GM12878 (cell line): ENCODE measurements at regions not wholly inside any gene's neighbourhood (a gene's known extent, or its start where the extent isn't known, plus 50 kb on each side); places are given as distances from the start of the nearest gene placed in this dataset.

Experiments
- ATAC-seq: fragments of 200-7000 bp; cut with Tn5 transposase; 3 replicates; pipeline ENCODE4 v1.9.1; 2020; ENCODE audit warnings: mild to moderate bottlenecking, moderate library complexity
- BruUV-seq: library from RNA; stranded (reverse); fragments of 400-500 nt; replicated peaks from 2 replicates; lab custom pipeline; 2021; lab: Mats Ljungman, UMichigan
- CTCF ChIA-PET: fragments of 300-600 bp; sonication (Branson Sonifier 250); formaldehyde crosslinking; extraction: SDS; loops from one replicate; lab custom pipeline; 2021; ENCODE audit warnings: inconsistent platforms; lab: Yijun Ruan, JAX
- POLR2A ChIA-PET: fragments of 350-600 bp; formaldehyde crosslinking; extraction: SDS; loops from one replicate; lab custom pipeline; 2021; ENCODE audit warnings: inconsistent platforms; lab: Charles Lee
- RAD21 ChIA-PET: fragments of 300-600 bp; sonication (Branson Sonifier 250); formaldehyde crosslinking; loops from one replicate; lab custom pipeline; 2023; ENCODE audit warnings: antibody characterized with exemption; ENCODE audit not compliant: unreplicated experiment; lab: Charles Lee
- SMC1A ChIA-PET: fragments of 300-600 bp; sonication (Branson Sonifier 250); formaldehyde crosslinking; loops from one replicate; lab custom pipeline; 2023; ENCODE audit not compliant: unreplicated experiment, uncharacterized antibody; lab: Charles Lee
- DNase-seq: peaks from one replicate; pipeline ENCODE4 v3.0.0-alpha.2; 2011; ENCODE audit warnings: low read depth, low spot score
- FAIRE-seq: peaks from 3 replicates; lab custom pipeline; 2011; peaks lifted over from hg19 to GRCh38; lab: Jason Lieb, UNC
- H2AFZ ChIP-seq: 2 replicates; pipeline ENCODE4 v1.6.0; 2011; ENCODE audit warnings: low read depth, low read length, control low read depth; ENCODE audit not compliant: control insufficient read depth
- H3K27ac ChIP-seq: 2 replicates; pipeline ENCODE4 v1.5.1; 2011; ENCODE audit warnings: control low read depth; ENCODE audit not compliant: control insufficient read depth, insufficient read depth
- H3K27me3 ChIP-seq, 2 experiments: replicated peaks in 1 of 2; 2 replicates each; pipeline versions ENCODE4 v1.6.0 to v1.6.1; 2011; ENCODE audit warnings: low read length in 1 of 2; ENCODE audit not compliant: control insufficient read depth in 2 of 2, insufficient read depth in 2 of 2
- H3K36me3 ChIP-seq, 2 experiments: 2 replicates each; pipeline ENCODE4 v1.5.1; 2011; ENCODE audit warnings: low read length in 1 of 2; ENCODE audit not compliant: control insufficient read depth in 2 of 2, insufficient read depth in 2 of 2
- H3K4me1 ChIP-seq: 2 replicates; pipeline ENCODE4 v1.6.1; 2011; ENCODE audit warnings: mild to moderate bottlenecking, low read length, moderate library complexity, mixed read lengths; ENCODE audit not compliant: control insufficient read depth, insufficient read depth
- H3K4me2 ChIP-seq: 2 replicates; pipeline ENCODE4 v1.6.0; 2011; ENCODE audit warnings: control low read depth; ENCODE audit not compliant: control insufficient read depth, insufficient read depth
- H3K4me3 ChIP-seq: fragments of 200-600 bp; sonication (generic); 2 replicates; pipeline ENCODE4 v1.5.1; 2016
- H3K79me2 ChIP-seq: 2 replicates; pipeline ENCODE4 v1.6.0; 2011; ENCODE audit warnings: low read length; ENCODE audit not compliant: control insufficient read depth, insufficient read depth
- H3K9ac ChIP-seq: 2 replicates; pipeline ENCODE4 v1.8.0; 2011; ENCODE audit warnings: low read length, control low read depth, mixed read lengths; ENCODE audit not compliant: control insufficient read depth, insufficient read depth
- H3K9me3 ChIP-seq: replicated peaks from 3 replicates; pipeline ENCODE4 v1.5.1; 2011; ENCODE audit warnings: mild to moderate bottlenecking, low read length; ENCODE audit not compliant: control insufficient read depth, insufficient read depth
- H4K20me1 ChIP-seq: 2 replicates; pipeline ENCODE4 v1.6.0; 2011; ENCODE audit not compliant: control insufficient read depth, insufficient read depth
- CBFB ChIP-seq: IDR thresholded peaks from 2 replicates; pipeline ENCODE4 v1.6.1; 2016; ENCODE audit warnings: antibody characterized with exemption, low read depth
- CHD4 ChIP-seq: fragments of 200-600 bp; sonication (generic); IDR thresholded peaks from 2 replicates; pipeline ENCODE4 v1.6.1; 2016; ENCODE audit warnings: mild to moderate bottlenecking
- EGR1 ChIP-seq, 2 experiments: IDR thresholded peaks; 1 replicate in 1 of 2; 2 replicates in 1 of 2; pipeline ENCODE4 v1.6.1; 2011 to 2012; ENCODE audit warnings: low read depth in 2 of 2, low read length in 2 of 2, borderline replicate concordance in 1 of 2, mild to moderate bottlenecking in 1 of 2, moderate library complexity in 1 of 2
- NFIC ChIP-seq: IDR thresholded peaks from 2 replicates; pipeline ENCODE4 v1.6.1; 2012; ENCODE audit warnings: low read depth, mild to moderate bottlenecking, inconsistent platforms, low read length, moderate library complexity
- NFXL1 ChIP-seq: fragments of 450-650 bp; IDR thresholded peaks from 2 replicates; pipeline ENCODE4 v1.6.1; 2017; ENCODE audit warnings: antibody characterized with exemption, mild to moderate bottlenecking, borderline replicate concordance
- NFYA ChIP-seq: IDR thresholded peaks from 2 replicates; pipeline ENCODE4 v1.6.1; 2011; ENCODE audit warnings: low read depth, mild to moderate bottlenecking, low read length, improper control_type of control experiment, borderline replicate concordance
- RFX5 ChIP-seq: IDR thresholded peaks from 2 replicates; pipeline ENCODE4 v1.6.1; 2011; ENCODE audit warnings: low read depth, low read length, improper control_type of control experiment
- SIN3A ChIP-seq: IDR thresholded peaks from 2 replicates; pipeline ENCODE4 v1.6.1; 2012; ENCODE audit warnings: low read depth, low read length, improper control_type of control experiment
- TCF3 ChIP-seq: IDR thresholded peaks from 2 replicates; pipeline ENCODE4 v1.6.1; 2012; ENCODE audit warnings: low read depth, mild to moderate bottlenecking, low read length, borderline replicate concordance; ENCODE audit not compliant: insufficient read depth
- ZNF24 ChIP-seq: fragments of 450-650 bp; IDR thresholded peaks from 2 replicates; pipeline ENCODE4 v1.6.1; 2017; ENCODE audit warnings: antibody characterized with exemption, mild to moderate bottlenecking
- ZNF384 ChIP-seq: IDR thresholded peaks from 2 replicates; pipeline ENCODE4 v1.6.1; 2012; ENCODE audit warnings: low read depth, mild to moderate bottlenecking, low read length, improper control_type of control experiment, borderline replicate concordance
- WGBS: methylation state at CpG from one replicate; pipeline ENCODE4 v1.1.6; 2016; ENCODE audit warnings: low lambda C conversion rate; ENCODE audit not compliant: insufficient replicate concordance, insufficient coverage; ENCODE audit errors: missing lambda C conversion rate; 5-methylcytosine and 5-hydroxymethylcytosine counted together
- in situ Hi-C: fragments of 300-500 bp; cut with MboI; formaldehyde crosslinking; loops from 9 replicates; pipeline ENCODE4 v1.14.3; 2018; ENCODE audit warnings: mixed read lengths
- intact Hi-C: fragments of 100-400 bp; cut with micrococcal nuclease; formaldehyde crosslinking; loops from one replicate; pipeline ENCODE4 v1.14.2; 2022; ENCODE audit not compliant: unreplicated experiment
- TF ChIP-seq, protein P1 (sequence below): fragments of 450-650 bp; IDR thresholded peaks from 2 replicates; pipeline ENCODE4 v1.6.1; 2014; ENCODE audit warnings: mild to moderate bottlenecking
- TF ChIP-seq, protein P2 (sequence below): fragments of 150-350 bp; IDR thresholded peaks from 2 replicates; pipeline ENCODE4 v1.6.1; 2016; ENCODE audit warnings: low read depth, low read length
- TF ChIP-seq, protein P3 (sequence below): IDR thresholded peaks from 2 replicates; pipeline ENCODE4 v1.6.1; 2011; ENCODE audit warnings: borderline replicate concordance, low read depth, mild to moderate bottlenecking, moderate library complexity, low read length; ENCODE audit not compliant: insufficient read depth, poor library complexity, severe bottlenecking
- TF ChIP-seq, protein P4 (sequence below): fragments of 450-650 bp; IDR thresholded peaks from 2 replicates; pipeline ENCODE4 v1.6.1; 2017; ENCODE audit warnings: mild to moderate bottlenecking

DNA sequence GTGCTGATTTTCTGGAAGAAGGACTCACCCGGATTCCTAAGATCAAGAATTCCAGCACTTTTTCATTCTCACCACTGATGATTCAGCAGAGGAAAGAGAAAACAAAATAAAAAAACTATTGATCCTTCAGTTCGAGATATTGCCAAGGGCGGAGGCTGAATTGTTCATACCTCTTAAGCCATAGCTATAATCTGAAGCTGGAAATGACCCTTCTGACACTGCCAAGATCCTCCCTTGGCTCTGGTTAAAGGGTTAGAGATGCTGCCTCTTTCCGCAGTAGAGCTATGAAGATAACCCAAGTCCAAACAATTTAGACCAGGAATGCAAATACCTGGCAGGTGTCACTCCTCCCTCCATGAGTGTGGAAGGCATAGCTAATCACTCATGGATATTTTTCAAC, 73.0 kb downstream of the TMEM114 start:
- H4K20me1 ChIP-seq = no peaks in the 10 kb centered on the region
- no peaks in the 10 kb centered on the region for H3K36me3 ChIP-seq
- in situ Hi-C loops (no loop called here), intact Hi-C loops (no loop called here)
- no peaks in the 10 kb centered on the region for H3K27me3 ChIP-seq
- no peak overlapping the region for H3K9ac ChIP-seq
- CTCF ChIA-PET = no interaction called here
- DNase-seq (no peak), FAIRE-seq (no peak), ATAC-seq (no peak)
- BruUV-seq = no TSS peak
- SMC1A ChIA-PET = no interaction called here
- RAD21 ChIA-PET = no interaction called here
- no peaks in the 10 kb centered on the region for H3K79me2 ChIP-seq
- POLR2A ChIA-PET = no interaction called here
- no peak overlapping the region for H3K27ac ChIP-seq
- 53% methylated on average over 4 of the region's 4 CpGs for WGBS
- H3K4me3 ChIP-seq = no peak overlapping the region
- H2AFZ ChIP-seq = no peak overlapping the region
- H3K4me2 ChIP-seq = no peak overlapping the region
- H3K4me1 ChIP-seq = no peaks in the 10 kb centered on the region
- no peaks in the 10 kb centered on the region for H3K9me3 ChIP-seq
- no peak for TF ChIP-seq SIN3A
- TF ChIP-seq, protein P1, sequence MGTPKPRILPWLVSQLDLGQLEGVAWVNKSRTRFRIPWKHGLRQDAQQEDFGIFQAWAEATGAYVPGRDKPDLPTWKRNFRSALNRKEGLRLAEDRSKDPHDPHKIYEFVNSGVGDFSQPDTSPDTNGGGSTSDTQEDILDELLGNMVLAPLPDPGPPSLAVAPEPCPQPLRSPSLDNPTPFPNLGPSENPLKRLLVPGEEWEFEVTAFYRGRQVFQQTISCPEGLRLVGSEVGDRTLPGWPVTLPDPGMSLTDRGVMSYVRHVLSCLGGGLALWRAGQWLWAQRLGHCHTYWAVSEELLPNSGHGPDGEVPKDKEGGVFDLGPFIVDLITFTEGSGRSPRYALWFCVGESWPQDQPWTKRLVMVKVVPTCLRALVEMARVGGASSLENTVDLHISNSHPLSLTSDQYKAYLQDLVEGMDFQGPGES = no peak
- no peak for TF ChIP-seq NFXL1
- TF ChIP-seq, protein P2, sequence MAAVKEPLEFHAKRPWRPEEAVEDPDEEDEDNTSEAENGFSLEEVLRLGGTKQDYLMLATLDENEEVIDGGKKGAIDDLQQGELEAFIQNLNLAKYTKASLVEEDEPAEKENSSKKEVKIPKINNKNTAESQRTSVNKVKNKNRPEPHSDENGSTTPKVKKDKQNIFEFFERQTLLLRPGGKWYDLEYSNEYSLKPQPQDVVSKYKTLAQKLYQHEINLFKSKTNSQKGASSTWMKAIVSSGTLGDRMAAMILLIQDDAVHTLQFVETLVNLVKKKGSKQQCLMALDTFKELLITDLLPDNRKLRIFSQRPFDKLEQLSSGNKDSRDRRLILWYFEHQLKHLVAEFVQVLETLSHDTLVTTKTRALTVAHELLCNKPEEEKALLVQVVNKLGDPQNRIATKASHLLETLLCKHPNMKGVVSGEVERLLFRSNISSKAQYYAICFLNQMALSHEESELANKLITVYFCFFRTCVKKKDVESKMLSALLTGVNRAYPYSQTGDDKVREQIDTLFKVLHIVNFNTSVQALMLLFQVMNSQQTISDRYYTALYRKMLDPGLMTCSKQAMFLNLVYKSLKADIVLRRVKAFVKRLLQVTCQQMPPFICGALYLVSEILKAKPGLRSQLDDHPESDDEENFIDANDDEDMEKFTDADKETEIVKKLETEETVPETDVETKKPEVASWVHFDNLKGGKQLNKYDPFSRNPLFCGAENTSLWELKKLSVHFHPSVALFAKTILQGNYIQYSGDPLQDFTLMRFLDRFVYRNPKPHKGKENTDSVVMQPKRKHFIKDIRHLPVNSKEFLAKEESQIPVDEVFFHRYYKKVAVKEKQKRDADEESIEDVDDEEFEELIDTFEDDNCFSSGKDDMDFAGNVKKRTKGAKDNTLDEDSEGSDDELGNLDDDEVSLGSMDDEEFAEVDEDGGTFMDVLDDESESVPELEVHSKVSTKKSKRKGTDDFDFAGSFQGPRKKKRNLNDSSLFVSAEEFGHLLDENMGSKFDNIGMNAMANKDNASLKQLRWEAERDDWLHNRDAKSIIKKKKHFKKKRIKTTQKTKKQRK = no peak
- TF ChIP-seq ZNF24 = no peak
- no peak for TF ChIP-seq RFX5
- no peak for TF ChIP-seq NFIC
- no peak for TF ChIP-seq CHD4
- TF ChIP-seq ZNF384 = no peak
- TF ChIP-seq, protein P3, sequence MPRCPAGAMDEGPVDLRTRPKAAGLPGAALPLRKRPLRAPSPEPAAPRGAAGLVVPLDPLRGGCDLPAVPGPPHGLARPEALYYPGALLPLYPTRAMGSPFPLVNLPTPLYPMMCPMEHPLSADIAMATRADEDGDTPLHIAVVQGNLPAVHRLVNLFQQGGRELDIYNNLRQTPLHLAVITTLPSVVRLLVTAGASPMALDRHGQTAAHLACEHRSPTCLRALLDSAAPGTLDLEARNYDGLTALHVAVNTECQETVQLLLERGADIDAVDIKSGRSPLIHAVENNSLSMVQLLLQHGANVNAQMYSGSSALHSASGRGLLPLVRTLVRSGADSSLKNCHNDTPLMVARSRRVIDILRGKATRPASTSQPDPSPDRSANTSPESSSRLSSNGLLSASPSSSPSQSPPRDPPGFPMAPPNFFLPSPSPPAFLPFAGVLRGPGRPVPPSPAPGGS = no peak
- no peak for TF ChIP-seq TCF3
- no peak for TF ChIP-seq NFYA
- no peak for TF ChIP-seq CBFB
- TF ChIP-seq, protein P4, sequence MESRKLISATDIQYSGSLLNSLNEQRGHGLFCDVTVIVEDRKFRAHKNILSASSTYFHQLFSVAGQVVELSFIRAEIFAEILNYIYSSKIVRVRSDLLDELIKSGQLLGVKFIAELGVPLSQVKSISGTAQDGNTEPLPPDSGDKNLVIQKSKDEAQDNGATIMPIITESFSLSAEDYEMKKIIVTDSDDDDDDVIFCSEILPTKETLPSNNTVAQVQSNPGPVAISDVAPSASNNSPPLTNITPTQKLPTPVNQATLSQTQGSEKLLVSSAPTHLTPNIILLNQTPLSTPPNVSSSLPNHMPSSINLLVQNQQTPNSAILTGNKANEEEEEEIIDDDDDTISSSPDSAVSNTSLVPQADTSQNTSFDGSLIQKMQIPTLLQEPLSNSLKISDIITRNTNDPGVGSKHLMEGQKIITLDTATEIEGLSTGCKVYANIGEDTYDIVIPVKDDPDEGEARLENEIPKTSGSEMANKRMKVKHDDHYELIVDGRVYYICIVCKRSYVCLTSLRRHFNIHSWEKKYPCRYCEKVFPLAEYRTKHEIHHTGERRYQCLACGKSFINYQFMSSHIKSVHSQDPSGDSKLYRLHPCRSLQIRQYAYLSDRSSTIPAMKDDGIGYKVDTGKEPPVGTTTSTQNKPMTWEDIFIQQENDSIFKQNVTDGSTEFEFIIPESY = no peak
- TF ChIP-seq EGR1 (IDR thresholded peaks at IDR 0.05; ENCODE audit: borderline replicate concordance in 1 of 2, low read depth in 2 of 2, low read length in 2 of 2) = no peak
